ENCODE measurements at regions not wholly inside any gene's neighbourhood (a gene's known extent, or its start where the extent isn't known, plus 50 kb on each side); places are given as distances from the start of the nearest gene placed in this dataset.

GRCh38 chr6:165109011-165109410, 200.4 kb downstream of the C6orf118 start:
- no peak for TF ChIP-seq CTCF (optimal IDR thresholded peaks at IDR 0.05 in 1 of 3, IDR thresholded peaks at IDR 0.05 in 1 of 3, conservative IDR thresholded peaks at IDR 0.05 in 1 of 3; ENCODE audit: extremely low read depth in 1 of 3, insufficient read depth in 2 of 3, low read length in 3 of 3)
- no peak for TF ChIP-seq EZH2 (IDR thresholded peaks at IDR 0.05; ENCODE audit: low read length)

All from keratinocyte (primary cell).